ENCODE measurements at regions not wholly inside any gene's neighbourhood (a gene's known extent, or its start where the extent isn't known, plus 50 kb on each side); places are given as distances from the start of the nearest gene placed in this dataset.
"Not testable (repeated sequence)": the region's sequence is repeated elsewhere in the genome, so short reads cannot be mapped to it uniquely, and the experiment has no call there.

DNA sequence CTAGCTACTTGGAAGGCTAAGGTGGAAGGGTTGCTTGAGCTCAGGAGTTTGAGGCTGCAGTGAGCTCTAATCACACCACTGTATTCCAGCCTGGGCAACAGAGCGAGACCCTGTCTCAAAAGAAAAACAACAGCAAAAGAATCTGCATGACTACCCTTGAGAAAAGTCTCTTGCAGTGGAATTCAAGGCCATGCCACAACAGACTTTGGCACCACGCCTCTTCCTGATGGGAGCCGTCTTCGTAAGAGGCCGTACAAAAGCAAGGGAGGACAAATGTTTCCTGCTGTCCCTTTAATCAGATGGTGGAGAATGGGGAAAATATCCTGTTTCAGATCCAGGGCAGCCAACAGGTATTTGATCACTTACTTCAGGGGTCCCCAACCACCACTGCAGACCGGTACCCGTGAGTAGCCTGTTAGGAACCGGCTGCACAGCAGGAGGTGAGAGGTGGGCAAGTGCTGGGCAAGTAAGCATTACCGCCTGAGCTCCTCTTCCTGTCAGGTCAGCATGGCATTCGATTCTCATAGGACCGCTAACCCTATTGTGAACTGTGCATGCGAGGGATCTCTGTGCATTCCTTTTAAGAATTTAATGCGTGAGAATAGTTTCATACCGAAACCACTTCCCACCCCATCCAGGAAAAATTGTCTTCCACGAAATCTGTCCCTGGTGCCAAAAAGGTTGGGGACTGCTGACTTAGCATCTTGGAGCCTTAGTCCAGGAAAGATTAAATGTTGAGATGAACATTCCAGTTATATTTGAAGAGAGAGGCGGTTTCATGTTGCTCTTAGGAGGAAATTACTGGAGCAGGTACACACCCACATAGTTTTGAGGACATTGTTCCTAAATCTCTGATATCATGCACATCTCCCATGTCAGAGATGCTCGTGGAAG lies 94.4 kb upstream of the XPO1 start:
- in situ Hi-C loops (cut with HindIII; ENCODE audit: low sequenced_read_pairs): no loop called here

DNA sequence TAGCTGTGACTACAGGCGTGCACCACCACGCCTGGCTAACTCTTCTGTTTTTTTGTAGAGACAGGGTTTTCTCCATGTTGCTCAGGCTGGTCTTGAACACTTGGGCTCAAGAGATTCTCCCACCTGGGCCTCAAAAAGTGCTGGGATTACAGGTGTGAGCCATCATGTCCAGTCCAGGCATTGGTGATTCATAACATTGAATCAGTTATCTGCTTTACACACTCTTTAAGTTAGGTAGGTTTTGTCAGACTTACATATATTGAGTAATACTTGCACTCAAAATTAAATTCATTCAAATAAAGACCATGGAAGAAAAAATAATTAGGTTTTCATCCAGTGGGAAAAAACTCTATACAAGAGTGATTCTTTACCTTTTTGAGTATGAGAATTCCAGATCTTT lies 93.2 kb upstream of the XPO1 start:
- in situ Hi-C loops (cut with HindIII; ENCODE audit: low sequenced_read_pairs): no loop called here

DNA sequence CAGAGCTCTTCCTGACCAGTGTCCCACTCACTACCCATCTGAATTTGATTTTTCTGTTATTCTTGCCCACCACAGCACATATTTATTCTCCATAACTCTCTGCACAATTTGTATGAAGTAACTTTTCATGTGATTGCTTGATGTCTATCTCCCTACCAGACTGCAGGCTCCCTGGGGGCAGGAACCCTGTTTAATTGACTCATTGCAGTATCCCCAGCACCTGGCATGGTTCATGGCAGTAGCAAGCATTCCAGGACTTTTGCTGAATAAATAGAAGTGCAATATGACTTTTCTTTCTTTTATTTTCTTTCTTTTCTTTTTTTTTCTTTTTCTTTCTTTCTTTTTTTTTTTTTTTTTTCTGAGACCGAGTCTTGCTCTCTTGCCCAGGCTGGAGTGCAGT lies 88.7 kb upstream of the XPO1 start:
- in situ Hi-C loops (cut with HindIII; ENCODE audit: low sequenced_read_pairs): no loop called here

DNA sequence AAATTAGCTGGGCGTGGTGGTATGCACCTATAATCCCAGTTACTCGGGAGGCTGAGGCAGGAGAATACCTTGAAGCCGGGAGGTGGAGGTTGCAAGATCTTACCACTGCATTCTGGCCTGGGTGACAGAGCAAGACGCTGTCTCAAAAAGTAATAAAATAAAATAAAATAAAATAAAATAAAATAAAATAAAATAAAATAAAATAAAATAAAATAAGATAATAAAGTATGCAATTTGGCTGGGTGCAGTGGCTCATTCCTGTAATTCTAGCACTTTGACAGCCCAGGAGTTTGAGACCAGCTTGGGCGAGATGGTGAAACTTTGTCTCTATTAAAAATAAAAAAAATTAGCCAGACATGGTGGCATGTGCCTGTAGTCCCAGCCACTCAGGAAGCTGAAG lies 85.6 kb upstream of the XPO1 start:
- in situ Hi-C loops (cut with HindIII; ENCODE audit: low sequenced_read_pairs): no loop called here

DNA sequence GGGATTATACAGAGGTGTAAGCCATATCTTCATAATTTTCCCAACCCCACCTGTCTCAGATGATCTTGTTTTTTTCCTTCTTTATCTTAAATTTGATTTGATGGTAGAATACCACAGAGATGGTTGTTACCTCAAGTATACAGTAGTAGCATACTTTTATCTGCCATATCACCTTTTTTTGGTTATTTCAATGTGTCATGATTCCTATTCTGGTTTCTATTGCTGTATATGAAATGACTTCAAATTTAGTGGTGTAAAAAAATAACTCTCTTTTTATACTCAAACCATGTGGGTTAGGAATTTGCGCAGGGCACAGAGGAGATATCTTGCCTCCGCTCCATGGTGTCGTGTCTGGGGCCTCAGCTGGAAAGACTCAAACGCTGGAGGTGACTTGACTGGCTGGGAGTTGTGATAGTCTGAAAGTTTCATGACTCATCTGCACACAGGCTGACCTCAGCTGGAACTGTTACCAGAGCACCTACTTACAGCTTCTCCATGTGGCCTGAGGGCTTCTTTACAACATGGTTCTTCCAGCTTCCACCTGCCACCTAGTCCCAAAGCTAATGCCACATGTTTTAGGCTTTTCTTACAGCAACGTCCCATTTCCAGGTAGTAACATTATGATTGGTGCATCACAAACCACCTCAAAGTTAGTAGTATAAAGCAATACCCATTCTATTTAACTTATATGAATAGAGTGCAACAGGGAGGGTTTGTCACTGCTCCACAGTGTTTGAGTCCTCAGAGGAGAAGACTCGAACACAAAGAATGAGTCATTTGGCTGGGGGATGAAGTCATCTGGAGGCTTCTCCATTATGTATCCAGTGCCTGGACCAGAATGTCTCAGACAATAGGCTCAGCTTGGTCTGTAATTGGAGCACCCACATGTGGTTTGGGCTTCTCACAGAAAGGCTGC lies 82.3 kb upstream of the XPO1 start:
- in situ Hi-C loops (cut with HindIII; ENCODE audit: low sequenced_read_pairs): no loop called here

DNA sequence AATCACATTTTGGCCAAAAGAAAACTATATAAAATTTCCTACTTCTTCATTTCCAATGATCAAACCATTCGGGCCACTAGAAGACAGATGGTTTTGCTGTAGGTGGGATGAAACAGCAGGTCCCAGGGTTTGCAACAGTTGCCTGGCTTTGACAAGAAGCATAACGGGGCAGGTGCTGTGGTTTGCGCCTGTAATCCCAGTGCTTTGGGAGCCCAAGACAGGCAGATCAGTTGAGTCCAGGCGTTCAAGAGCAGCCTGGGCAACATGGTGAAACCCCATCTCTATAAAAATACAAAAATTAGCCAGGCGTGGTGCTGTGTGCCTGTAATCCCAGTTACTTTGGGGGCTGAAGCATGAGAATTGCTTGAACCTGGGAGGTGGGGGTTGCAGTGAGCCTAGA lies 81.4 kb upstream of the XPO1 start:
- in situ Hi-C loops (cut with HindIII; ENCODE audit: low sequenced_read_pairs): loop anchor here (10.0 kb wide), 1 partner anchor 65 kb away; no protein-coding TSS in a partner anchor

DNA sequence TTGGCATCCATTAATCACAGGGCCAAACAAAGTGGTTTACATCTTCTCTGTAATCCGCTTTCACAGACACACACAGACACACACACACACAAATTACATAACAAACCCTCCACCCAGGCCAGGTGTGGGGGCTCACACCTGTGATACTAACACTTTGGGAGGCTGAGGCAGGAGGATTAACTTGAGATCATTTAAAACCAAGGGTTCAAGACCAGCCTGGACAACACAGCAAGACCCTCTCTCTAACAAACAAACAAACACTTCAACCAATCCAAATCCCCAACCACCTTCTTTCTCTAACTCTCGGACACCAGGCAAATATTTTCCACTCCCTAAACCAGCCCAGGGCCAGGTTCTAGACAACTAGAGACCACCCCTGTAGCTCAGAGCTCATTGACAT lies 79.5 kb upstream of the XPO1 start:
- in situ Hi-C loops (cut with HindIII; ENCODE audit: low sequenced_read_pairs): loop anchor here (10.0 kb wide), 1 partner anchor 63 kb away; no protein-coding TSS in a partner anchor

DNA sequence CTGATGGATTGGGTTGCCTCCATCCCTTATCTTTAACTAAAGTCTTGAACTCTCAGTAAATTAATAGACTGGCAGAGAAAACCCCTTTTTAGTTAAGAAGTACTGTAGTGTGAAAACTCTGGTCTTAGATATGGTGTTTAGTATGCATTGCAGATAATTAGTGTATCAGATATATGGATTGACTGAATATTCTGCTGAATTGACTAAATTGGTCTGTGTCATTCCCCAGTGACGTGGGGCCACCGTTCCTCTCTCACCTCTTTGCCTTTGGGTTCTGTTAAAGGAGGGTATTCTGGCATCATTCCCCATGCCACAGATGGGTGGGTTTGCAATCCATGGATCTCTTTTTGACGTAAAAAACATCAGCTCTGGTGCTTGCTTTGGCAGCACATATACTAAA lies 67.1 kb upstream of the XPO1 start:
- in situ Hi-C loops (cut with HindIII; ENCODE audit: low sequenced_read_pairs): no loop called here

DNA sequence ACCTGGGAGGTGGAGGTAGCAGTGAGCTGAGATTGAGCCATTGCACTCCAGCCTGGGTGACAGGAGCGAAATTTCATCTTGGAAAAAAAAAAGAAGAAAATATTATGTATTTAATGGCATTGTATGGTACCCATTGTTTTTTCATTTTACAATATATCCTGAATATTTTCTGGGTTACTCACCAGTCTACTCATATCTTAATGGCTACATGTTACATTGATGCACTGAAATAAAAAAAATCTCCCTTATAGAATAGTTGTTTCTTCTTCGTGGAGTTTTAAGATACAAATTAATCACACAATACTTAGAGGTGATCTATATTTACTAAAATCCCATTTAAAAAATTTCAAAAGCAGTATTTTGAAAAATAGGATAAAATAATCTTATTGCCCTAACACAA lies 66.3 kb upstream of the XPO1 start:
- in situ Hi-C loops (cut with HindIII; ENCODE audit: low sequenced_read_pairs): no loop called here

DNA sequence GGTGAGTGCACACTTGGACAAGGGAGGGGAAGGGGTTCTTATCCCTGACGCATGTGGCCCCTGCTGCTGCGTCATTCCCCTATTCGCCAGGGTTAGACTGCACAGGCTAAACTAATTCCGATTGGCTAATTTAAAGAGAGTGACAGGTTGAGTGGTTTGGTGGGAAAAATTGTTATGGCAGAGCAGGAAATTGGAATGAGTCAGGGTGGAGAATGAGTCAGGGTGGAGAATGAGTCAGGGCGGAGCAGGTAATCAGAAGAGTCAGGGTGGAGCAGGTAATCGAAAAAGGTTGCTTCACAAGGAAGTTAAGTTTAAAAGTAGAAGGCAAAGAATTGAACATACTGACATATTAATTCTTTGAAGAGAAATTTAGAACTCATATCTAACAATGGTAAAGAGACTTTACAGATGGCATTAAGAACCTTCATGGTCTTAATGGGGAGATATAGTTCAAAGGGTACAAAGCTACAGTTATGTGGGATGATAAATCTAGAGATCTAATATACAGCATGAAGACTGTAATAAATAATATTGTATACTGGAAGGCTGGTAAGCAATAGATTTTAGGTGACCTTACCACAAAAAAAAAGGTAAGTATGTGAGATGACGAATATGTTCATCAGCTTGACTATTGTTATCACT lies 60.5 kb upstream of the XPO1 start:
- in situ Hi-C loops (cut with HindIII; ENCODE audit: low sequenced_read_pairs): not testable (repeated sequence)

DNA sequence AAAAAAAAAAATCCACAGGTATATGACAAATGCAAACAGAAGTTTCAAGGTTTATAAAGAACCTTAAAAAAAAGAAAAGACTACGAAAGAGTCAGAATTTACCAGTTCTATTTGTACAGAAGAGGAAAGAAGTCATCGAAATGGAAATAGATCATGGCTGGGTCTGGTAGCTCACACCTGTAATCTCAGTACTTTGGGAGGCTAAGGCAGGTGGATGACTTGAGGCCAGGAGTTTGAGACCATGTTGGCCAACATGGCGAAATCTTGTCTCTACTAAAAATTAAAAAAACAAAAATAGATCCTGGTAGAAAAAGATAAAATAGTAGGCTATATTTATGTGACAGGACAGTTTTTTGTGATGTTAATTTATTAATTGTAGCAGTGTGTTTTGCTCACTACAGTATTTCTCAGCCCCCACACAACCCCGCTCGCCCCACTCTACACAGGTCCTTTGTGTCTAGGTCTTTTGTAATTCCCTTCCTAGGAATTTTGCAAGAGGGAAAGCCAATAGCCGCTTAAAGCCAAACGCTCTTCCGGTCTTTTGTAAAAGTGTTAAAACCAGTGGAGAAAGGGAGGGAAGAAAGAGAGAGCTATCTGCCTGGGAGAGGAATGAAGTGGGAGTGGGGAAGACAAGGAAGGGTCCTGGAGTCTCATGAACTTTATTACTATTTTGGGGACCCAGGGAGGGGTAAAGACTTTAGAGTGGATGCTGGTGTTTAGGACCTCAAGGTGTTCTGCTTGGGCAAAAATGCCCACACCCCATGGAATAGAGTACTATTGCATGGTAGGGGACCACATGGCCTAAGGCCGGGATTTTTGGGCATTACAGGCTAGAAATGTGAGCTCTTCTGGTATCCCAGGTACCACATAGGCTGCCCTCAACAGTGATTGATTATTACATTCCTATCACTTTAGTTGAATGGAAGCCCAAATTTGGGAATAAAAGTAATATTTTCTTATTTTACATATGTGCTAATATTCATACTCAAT lies 59.4 kb upstream of the XPO1 start:
- in situ Hi-C loops (cut with HindIII; ENCODE audit: low sequenced_read_pairs): no loop called here

DNA sequence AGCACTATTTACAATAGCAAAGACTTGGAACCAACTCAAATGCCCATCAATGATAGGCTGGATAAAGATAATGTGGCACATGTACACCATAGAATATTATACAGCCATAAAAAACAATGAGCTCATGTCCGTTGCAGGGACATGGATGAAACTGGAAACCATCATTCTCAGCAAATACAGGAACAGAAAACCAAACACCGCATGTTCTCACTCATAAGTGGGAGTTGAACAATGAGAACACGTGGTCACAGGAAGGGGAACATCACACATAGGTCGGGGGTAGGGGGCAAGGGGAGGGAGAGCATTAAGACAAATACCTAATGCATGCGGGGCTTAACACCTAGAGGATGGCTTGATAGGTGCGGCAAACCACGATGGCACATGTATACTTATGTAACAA lies 56.0 kb upstream of the XPO1 start:
- in situ Hi-C loops (cut with HindIII; ENCODE audit: low sequenced_read_pairs): not testable (repeated sequence)

DNA sequence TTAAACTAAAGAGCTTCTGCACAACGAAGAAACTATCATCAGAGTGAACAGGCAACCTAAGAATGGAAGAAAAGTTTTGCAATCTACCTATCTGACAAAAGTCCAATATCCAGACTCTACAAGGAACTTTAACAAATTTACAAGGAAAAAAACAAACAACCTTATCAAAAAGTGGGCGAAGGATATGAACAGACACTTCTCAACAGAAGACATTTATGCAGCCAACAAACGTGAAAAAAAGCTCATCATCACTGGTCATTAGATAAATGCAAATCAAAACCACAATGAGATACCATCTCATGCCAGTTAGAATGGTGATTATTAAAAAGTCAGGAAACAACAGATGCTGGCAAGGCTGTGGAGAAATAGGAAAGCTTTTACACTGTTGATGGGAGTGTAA lies 55.5 kb upstream of the XPO1 start:
- in situ Hi-C loops (cut with HindIII; ENCODE audit: low sequenced_read_pairs): not testable (repeated sequence)

DNA sequence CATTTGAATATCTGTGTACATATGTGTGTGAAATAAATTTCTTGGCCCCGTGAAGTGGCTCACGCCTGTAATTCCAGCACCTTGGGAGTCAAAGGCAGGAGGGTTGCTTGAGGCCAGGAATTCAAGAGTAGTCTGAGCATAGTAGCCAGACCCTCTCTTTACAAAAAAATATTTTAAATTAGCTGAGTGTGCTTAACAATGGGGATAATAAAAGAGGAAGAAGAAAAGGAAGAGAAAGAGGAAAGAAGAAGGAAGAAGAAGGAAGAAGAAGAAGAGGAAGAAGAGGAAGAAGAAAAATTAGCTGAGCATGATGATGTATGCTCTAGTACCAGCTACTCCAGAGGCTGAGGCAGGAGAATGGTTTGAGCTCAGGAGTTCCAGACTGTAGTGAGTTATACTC lies 52.1 kb upstream of the XPO1 start:
- in situ Hi-C loops (cut with HindIII; ENCODE audit: low sequenced_read_pairs): no loop called here

DNA sequence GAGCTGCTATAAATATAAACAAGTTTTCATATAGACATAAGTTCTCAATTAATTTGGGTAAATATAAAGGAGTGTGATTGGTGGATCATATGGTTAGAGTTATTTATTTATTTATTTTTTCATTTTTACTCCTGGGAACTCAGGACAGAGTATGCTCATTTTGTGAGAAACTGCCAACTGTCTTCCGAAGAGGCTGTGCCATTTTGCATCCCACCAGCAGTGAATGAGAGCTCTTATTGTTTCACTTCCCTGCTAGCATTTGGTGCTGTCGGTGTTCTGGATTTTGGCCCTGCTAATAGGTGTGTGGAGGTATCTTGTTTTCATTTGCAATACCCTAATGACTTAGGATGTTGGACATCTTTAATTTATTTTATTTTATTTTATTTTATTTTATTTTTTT lies 50.4 kb upstream of the XPO1 start:
- in situ Hi-C loops (cut with HindIII; ENCODE audit: low sequenced_read_pairs): no loop called here
